ENCODE measurements at regions not wholly inside any gene's neighbourhood (a gene's known extent, or its start where the extent isn't known, plus 50 kb on each side); places are given as distances from the start of the nearest gene placed in this dataset.

- TF ChIP-seq POLR2A (IDR thresholded peaks at IDR 0.05; ENCODE audit: low read depth) (no peak), CTCF (IDR thresholded peaks at IDR 0.05) (no peak), POLR2AphosphoS5 (IDR thresholded peaks at IDR 0.05) (no peak)
Observed at GRCh38 chr4:181046809-181047208, 1196.4 kb upstream of the TENM3 start.

Measured in esophagus muscularis mucosa (tissue), 3 donors.